GM18870 (cell line): ENCODE measurements at regions not wholly inside any gene's neighbourhood (a gene's known extent, or its start where the extent isn't known, plus 50 kb on each side); places are given as distances from the start of the nearest gene placed in this dataset.

Experiments used
- ATAC-seq: cut with Tn5 transposase; IDR thresholded peaks from one replicate; pipeline ENCODE4 v1.9.1; 2021; ENCODE audit warnings: moderate library complexity; ENCODE audit not compliant: unreplicated experiment

GRCh38 chr1:184302346-184302745, 84.5 kb upstream of the C1orf21 start:
- ATAC-seq = no peak

- no peak for ATAC-seq
Observed at GRCh38 chr1:184310157-184310819, 76.5 kb upstream of the C1orf21 start.

- no peak for ATAC-seq
Observed at GRCh38 chr1:184311580-184311979, 75.2 kb upstream of the C1orf21 start.

GRCh38 chr1:184315254-184315653, 71.6 kb upstream of the C1orf21 start:
- no peak for ATAC-seq

- ATAC-seq = no peak
Observed at GRCh38 chr1:184319879-184320278, 67.0 kb upstream of the C1orf21 start.

GRCh38 chr1:184322253-184322652, 64.6 kb upstream of the C1orf21 start:
- no peak for ATAC-seq

- no peak for ATAC-seq
Observed at GRCh38 chr1:184324972-184325371, 61.9 kb upstream of the C1orf21 start.

- ATAC-seq = no peak
Observed at GRCh38 chr1:184326278-184326677, 60.6 kb upstream of the C1orf21 start.

- no peak for ATAC-seq
Observed at GRCh38 chr1:184329245-184329953, 57.4 kb upstream of the C1orf21 start.

GRCh38 chr1:184329962-184330868, 56.6 kb upstream of the C1orf21 start:
- no peak for ATAC-seq

- no peak for ATAC-seq
Observed at GRCh38 chr1:184330875-184331274, 56.0 kb upstream of the C1orf21 start.
